ENCODE measurements at regions not wholly inside any gene's neighbourhood (a gene's known extent, or its start where the extent isn't known, plus 50 kb on each side); places are given as distances from the start of the nearest gene placed in this dataset.

GRCh38 chr5:173423452-173424117 lies 95.4 kb upstream of the STC2 start:
- no peak for TF ChIP-seq POLR2A (IDR thresholded peaks at IDR 0.05)
- no peak for TF ChIP-seq EP300 (IDR thresholded peaks at IDR 0.05)

All from stomach (tissue), 4 donors.